HG03378 (cell line): ENCODE measurements at regions not wholly inside any gene's neighbourhood (a gene's known extent, or its start where the extent isn't known, plus 50 kb on each side); places are given as distances from the start of the nearest gene placed in this dataset.

Experiments
- ATAC-seq: cut with Tn5 transposase; IDR thresholded peaks from one replicate; pipeline ENCODE4 v1.9.1; 2021; ENCODE audit warnings: mild to moderate bottlenecking, moderate library complexity; ENCODE audit not compliant: unreplicated experiment

DNA sequence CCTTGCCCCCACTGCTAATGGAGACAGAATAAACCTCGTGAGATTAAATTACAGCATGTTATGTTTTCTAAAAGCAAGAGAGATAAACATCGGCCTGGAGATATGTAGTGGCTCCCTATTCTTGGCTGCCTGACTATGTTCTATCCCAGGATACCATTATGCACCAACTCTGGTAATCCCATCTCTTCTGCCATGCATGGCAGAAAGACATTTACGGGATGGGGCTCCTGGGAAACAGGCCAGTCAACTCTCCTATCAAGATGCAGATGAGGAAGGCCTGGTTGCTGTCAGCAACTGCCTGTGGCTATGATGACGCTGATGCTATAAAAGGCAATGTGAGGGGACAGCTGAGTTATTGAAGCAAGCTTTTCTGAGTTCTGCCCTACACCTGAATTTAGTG lies 166.2 kb upstream of the VCX3A start:
- no peak for ATAC-seq

DNA sequence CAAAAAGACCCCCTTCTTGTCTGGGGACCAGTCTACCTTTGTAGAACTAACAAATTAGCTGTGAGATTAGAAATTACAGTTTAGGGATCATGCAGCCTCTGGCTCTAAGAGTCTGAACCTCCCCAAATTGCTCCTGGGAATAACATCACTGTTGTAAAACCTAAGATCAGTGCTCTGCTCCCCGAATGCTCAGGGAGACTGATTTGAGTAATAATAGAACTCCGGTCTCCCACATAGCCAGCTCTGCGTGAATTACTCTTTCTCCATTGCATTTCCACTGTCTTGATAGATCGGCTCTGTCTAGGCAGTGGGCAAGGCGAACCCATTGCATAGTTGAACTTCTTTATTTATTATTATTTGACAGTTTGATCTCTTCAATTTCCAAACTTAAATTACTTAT lies 160.8 kb upstream of the VCX3A start:
- no peak for ATAC-seq

DNA sequence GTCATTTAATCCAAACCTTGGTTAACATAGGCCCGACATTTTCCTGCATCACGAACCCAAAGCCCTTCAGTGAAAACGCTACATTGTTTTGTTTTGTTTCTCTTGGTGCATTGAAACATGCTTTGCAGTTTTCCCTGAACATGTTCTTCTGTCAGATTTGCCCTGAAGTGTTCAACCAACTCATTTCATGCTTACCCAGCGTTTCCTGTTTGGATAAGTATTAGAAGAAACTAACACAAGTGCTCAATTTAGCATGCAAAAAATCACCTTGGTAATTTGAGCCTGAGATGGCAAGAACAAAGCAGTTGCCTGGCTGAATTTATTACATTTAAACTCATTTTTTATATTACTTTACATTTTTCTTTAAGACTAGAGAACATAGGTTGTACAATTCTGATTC lies 160.1 kb upstream of the VCX3A start:
- ATAC-seq, result no peak

DNA sequence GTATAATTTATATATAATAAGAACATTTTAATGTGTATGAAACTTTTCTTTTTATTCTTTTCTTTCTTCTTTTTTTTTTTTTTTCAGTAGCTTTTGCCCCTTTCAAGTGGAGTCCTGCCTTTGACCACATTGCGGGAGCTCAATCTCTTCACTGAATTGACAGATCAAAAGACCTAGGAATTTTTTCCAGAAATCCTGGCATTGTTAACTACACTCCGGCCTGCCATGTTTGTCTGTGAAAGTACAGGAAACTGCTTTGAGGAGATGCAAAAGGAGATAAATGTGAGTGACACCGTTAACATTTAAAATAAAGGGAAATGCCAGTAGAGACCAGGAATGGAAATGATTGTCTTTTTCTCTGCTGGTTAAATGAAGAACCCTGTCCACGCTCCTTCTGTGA lies 159.3 kb upstream of the VCX3A start:
- no peak for ATAC-seq

DNA sequence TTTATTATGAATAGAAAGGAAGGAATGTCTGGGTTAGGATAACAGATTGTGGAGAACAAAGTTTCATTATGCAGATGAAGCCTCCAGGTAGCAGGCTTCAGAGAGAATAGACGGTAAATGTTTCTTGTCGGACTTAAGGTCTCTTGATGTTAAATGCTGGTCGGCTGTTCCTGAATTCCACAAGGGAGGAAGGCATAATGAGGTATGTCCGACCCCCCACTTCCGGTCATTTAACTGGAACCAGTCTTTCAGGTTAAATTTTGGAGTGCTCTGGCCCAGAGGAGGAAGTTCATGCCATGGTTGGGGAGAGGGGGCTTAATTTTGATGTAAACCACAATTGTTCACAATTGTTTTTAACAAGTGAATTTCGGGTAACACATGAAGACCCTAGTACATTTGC lies 158.1 kb upstream of the VCX3A start:
- ATAC-seq, result no peak

DNA sequence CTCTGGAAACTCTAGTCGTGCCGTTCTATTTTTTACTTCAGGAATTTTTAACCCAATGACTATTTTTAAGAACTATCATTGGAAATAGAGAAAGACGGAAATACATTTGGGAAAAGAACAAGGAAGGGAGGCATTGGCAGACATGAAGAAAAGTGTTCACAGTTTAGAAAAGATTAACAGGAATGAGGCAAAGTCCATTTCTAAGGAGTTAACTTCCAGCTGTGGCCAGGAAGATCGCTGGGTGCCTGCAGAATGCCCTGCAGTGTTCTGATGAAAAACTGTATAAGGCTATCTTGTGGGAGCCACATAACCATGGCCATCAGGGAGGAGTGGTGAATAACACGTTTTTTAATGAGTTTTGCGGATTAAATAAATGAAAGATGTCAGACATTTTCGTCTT lies 150.6 kb upstream of the VCX3A start:
- ATAC-seq, result no peak

DNA sequence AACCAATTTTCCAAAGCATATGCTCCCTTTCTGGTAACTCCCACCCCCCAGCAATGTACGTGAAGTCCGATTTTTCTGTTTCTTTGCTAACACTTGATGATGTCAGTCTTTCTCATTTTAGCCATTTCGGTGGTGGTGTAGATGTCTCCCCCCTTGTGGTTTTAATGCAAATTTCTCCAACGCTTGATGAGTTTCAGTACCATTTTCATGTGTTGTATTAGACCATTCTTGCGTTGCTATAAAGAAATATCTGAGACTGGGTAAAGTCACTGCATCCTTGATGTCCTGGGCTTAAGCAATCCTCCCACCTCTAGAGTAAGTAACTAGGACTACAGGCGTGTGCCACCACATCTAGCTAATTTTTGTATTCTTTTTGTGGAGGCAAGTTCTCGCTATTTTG lies 148.4 kb upstream of the VCX3A start:
- peak; percentile 70 for ATAC-seq

DNA sequence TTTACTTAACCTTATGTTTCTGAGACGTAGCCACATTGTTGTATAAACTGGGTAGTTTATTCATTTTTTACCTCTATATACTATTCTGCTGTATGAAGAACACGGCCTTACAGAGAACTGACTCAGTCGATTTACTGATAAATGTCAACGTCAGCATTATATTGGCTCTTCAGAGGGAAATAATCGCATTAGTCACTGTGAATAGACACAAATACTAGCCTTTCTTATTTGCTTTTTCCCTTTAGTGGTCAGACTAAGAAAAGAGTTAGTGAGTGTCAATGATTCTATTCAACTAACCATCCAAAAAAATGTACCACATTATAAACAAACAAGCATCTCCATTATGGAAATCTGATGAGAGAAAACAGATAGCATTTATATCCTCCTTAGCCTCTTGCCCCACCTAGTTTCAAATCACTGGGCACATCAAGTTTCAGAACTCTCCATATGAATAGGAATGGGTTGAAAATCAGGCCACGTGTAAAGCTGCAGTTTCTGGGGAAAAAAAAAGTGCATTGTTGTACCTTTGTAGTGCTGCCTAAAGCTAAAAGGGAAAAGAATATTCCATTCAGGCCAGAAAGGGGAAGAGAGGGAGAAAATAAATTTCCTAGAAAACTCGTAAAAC lies 146.7 kb upstream of the VCX3A start:
- ATAC-seq, result no peak

DNA sequence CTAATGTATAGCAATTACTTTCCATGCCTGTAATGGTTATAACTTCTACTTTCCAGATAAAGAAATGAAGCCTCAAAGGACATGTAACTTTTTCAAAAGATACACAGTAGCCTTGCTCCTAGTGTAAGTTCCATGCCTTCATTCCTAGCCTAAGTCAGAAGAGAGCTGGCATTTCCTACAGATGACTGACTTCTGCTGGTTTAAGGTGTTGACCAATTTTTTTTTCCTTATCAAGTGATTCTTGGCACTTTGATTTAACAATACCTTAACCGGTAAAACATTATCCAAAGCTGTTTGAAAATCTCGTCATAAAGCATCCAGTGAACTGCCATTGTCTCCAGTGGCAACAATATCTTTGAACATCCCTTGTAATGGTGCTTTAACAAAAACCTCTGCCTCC lies 145.1 kb upstream of the VCX3A start:
- no peak for ATAC-seq

DNA sequence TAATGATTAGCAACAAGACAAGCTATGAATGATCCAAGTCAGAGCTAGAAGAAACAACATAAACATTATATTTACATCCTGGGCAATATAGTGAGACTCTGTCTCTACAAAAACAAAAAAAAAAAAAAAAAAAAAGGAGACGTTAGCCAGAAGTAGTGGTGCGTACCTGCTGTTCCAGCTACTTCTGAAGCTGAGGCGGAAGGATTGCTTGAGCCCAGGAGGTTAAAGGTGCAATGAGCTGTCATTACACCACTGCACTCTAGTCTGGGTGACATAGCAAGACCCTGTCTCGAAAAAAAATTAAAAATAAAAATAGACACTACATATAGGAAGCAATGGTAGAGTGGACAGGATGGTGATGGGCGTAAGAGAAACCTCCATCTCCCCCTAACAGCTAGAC lies 144.6 kb upstream of the VCX3A start:
- ATAC-seq, result no peak

DNA sequence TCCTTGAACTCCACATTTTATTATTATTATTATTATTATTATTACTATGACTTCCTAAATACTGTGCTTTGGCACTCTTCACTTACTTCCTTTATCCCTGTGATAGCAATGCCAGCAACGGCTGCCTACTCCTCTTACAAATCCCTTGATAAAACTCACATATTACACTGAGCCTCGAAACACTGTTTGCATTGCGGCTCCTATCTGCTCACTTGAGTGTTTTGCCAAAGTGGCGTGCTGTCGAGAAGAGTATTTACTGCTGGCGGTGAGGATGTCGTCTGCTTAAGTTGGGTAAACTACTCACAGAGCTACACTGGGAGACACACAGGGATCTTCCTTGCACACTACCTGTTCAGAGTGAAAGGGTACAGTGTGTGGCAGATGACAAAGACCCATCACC lies 143.4 kb upstream of the VCX3A start:
- no peak for ATAC-seq

DNA sequence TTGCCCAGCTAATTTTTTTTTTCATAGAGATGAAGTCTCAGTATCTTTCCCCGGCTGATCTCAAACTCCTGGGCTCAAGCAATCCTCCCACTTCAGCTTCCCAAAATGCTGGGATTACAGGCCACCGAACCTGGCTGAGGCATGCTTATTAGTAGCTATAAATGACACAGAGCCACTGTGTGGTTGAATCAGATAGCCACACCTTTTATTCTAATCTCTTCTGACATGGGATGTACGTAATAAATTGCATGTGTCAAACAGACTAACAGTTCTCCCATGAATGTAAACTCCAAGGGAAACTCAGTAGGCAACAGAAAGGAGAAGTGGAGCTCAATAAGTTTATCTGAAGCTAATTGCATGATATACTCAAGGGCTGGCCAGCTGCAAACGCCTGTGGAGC lies 139.8 kb upstream of the VCX3A start:
- no peak for ATAC-seq

DNA sequence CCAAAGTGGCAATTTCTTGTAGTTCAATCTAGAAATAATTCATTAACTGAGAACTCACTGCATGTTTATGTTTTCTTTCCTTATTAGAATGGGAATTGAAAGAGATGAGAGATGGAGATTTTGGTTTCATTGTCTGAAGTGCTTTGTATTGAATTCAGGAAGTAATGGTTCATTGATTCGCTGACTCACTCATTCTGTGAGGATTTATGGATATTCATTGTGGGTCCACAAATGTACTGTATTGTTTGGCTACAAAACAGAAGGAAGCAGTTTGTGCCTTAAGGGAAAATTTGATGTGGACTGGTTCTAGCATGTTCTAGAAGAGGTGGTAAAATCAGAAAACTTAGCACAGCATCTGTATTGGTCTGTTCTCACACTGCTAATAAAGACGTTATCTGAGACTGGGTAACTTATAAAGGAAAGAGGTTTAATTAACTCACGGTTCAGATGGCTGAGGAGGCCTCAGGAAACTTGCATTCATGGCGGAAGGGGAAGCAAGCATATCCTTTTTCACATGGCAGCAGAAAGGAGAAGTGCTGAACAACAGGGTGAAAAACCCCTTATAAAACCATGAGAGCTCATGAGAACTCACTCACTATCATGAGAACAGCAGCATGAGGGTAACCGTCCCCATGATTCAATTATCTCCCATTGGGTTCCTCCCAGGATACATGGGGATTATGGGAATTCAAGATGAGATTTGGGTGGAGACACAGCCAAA lies 132.3 kb upstream of the VCX3A start:
- peak; percentile 61 for ATAC-seq

DNA sequence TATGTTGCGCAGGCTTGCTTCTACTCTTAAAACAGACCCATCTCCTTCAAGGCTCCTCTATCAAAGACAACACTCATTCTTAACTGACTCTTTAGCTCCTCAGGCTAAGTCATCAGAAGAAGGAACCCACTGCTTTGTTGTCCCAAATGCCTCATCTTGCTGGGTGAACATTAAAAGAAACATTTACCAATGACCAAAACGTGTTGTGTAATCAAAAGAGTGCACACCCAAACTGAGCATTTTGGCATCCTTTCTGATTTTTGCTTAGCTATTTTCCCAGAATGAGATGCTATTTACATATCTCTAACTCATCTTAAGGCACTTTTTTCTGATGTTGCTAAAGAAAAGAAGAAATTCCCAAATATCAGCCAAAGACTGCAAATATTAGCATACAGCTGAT lies 131.7 kb upstream of the VCX3A start:
- no peak for ATAC-seq

DNA sequence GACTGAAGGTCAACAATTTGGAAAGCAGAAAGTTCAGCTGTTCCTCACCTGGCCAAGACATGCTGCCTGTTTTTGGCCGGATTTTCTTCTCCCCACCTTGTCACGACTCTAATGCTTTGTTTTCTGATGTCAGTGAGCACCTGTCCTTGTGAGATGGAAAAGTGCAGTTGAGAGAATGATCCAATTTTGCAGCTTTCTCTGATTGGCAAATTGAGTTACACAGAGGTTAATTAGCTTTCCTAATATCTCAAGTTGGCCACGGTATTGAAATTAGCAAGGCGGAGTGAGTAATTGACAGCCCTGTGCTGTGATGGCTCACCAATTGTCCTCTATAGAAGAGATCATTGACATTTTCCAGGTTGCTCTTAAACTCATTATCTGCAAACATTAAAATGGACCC lies 126.8 kb upstream of the VCX3A start:
- ATAC-seq, result no peak

DNA sequence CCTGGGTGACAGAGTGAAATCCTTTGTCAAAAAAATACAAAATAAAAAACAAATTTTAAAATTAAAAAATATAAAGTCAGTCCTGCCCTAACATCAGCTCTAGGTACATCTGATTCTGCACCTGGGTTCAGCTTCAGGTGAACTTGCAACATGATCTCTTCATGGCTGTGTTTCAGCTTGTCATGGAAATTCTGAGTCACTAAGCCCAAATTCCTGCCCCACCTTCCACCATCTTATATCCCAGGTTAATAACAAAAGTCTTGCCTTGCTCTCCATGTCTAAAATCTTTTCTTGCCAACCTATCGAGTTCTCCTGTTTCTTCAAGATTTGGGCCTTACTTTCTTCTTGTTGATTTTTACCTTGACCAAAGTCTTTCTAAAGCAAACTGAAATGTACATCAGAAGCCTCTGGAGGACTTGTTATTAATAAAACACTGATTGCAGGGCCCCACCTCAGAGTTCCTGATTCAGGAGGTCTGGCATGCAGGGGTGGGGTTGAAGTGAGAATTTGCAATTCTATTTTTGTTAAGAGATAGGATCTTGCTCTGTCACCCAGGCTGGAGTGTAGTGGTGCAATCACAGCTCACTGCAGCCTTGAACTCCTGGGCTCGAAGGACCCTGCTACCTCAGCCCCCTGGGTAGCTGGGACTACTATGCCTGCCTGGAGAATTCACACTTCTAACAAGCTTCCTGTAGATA lies 125.8 kb upstream of the VCX3A start:
- no peak for ATAC-seq

DNA sequence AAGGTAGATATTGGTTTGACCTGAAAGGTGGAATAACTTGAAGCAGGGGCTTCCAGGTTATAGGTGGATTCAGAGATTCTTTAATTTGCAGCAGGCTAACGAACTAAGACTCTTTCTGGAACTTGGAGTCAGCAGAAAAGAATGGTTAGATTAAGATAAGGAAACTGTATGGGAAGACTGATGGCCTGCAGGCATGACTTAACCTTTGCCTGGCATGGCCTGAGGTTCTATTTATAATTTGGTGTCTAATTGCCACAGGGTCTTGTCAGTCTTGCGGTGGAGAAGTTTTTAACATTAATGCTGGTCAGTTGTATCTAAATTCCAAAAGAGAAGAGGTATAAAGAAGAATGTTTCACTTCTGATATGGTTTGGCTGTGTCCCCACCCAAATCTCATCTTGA lies 110.3 kb upstream of the VCX3A start:
- no peak for ATAC-seq

DNA sequence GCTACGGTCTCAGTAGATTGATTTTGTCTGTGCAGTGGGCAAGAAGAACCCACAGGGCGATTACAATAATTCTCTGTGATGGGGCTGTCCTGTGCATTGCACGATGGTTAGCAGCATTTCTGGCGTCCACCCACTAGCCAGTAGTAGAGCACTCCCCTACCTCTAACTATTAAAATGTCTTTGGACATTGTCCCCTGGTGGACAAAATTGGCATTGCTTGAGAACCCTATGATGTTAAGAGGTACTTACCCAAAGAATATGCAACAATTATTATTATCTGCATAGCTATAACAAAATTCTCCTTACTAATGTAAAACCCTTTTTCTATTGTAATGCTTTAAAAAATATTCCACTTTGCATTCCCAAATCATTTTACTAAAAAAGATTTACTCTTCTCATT lies 109.5 kb upstream of the VCX3A start:
- ATAC-seq, result no peak

DNA sequence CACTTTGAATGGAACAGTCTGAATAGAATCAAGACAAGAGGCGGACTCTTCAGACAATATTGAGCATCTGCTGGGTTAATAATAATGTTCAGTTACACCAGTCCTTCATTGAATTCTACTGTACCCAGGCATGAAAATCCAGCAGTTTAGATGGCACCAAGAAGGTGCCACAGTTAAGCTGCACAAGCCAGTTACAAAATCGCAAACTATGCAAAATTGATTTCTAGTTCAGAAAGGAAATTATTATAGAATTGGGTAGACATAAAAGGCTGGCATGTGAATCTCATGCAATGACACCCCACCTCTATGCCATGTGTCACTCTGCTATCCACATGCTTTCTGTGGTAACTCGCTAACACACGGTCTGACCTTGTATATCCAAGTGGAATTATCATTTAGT lies 105.8 kb upstream of the VCX3A start:
- no peak for ATAC-seq

DNA sequence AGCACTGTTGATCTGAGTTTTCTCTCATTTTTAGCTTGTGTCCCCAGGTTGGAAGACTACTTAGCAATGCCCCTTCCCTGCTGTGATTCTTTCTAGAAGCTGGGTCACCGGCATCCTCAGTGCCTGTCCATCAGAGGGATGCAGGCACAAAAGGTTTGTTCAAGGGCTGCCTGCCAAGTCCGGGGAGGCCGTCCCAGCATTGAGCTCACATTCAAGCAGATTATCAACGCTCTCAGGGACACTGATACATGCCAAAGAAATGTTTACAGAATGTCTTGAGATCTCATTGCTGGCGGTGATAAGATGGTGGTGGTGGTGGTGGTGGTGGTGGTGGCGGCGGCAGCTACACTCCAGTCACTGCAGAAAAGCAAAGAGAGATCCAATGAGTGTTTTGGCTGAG lies 79.6 kb upstream of the VCX3A start:
- no peak for ATAC-seq

DNA sequence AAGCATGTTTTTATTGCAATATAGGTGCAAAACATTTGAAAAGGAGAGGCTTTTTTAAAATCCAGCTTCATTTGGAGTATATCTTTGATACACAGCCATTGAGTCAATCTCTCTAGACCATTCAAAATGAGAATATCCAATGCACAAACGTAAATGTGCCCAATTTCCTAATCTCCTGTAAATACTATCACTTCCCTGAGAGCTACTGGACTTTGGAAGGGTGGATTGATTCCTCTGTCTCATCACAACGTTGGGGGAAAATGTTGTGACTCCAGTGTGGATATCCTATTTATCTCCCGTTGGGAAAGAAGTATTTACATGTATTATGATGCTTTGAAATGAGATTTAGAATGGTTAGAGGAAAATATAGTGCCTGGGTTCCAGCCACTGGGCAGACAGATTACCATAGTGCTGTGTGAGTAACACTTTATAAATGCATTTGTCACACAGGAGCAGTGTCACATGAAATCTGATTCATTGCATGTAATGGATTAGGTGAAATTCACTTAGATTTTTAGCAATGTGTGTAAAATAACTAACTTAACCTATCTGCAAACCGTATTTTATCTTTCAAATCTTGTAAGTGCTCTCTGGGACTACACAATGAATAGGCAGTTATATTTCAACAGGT lies 64.4 kb upstream of the VCX3A start:
- ATAC-seq, result no peak
